Spleen (tissue), 11 donors: ENCODE measurements at regions not wholly inside any gene's neighbourhood (a gene's known extent, or its start where the extent isn't known, plus 50 kb on each side); places are given as distances from the start of the nearest gene placed in this dataset.

ENCODE experiments used
- DNase-seq: peaks from one replicate; pipeline ENCODE4 v3.0.0-alpha.2; 2020
- H3K27ac ChIP-seq, 8 donors: fragments of 200-600 bp; sonication (generic) in 7 of 8; 1 replicate in 4 of 8; 2 replicates in 4 of 8; pipeline versions ENCODE4 v1.5.0 to v1.8.0; 2016 to 2021; ENCODE audit warnings: inconsistent platforms in 4 of 8, mild to moderate bottlenecking in 4 of 8, moderate library complexity in 1 of 8
- H3K27me3 ChIP-seq, 7 donors: fragments of 200-600 bp; sonication (generic) in 6 of 7; replicated peaks in 1 of 7; 1 replicate in 4 of 7; 2 replicates in 3 of 7; pipeline versions ENCODE4 v1.5.0 to v1.8.0; 2016 to 2021; ENCODE audit warnings: inconsistent platforms in 3 of 7, mild to moderate bottlenecking in 1 of 7
- H3K36me3 ChIP-seq, 6 donors: fragments of 200-600 bp; sonication (generic) in 5 of 6; 1 replicate in 4 of 6; 2 replicates in 2 of 6; pipeline versions ENCODE4 v1.5.0 to v1.8.0; 2016 to 2021; ENCODE audit warnings: inconsistent platforms in 2 of 6
- H3K4me1 ChIP-seq, 6 donors: fragments of 200-600 bp; sonication (generic) in 5 of 6; 1 replicate in 3 of 6; 2 replicates in 3 of 6; pipeline versions ENCODE4 v1.5.0 to v1.8.0; 2016 to 2021; ENCODE audit warnings: inconsistent platforms in 3 of 6
- H3K4me3 ChIP-seq, 8 donors: fragments of 200-600 bp; sonication (generic) in 7 of 8; 1 replicate in 4 of 8; 2 replicates in 4 of 8; pipeline versions ENCODE4 v1.5.0 to v1.8.0; 2016 to 2021; ENCODE audit warnings: inconsistent platforms in 4 of 8, mild to moderate bottlenecking in 4 of 8, moderate library complexity in 2 of 8
- H3K9me3 ChIP-seq, 8 donors: fragments of 200-600 bp; sonication (generic) in 7 of 8; 1 replicate in 4 of 8; 2 replicates in 4 of 8; pipeline versions ENCODE4 v1.5.0 to v1.8.0; 2016 to 2021; ENCODE audit warnings: inconsistent platforms in 4 of 8
- POLR2A ChIP-seq, 3 donors: fragments of 450-650 bp; IDR thresholded peaks; one replicate each; pipeline ENCODE4 v1.5.1; 2017; ENCODE audit warnings: antibody characterized with exemption in 3 of 3, mild to moderate bottlenecking in 1 of 3
- POLR2AphosphoS5 ChIP-seq, 3 donors: sonication (generic); formaldehyde crosslinking; IDR thresholded peaks; one replicate each; pipeline ENCODE4 v1.5.1; 2017; ENCODE audit warnings: antibody characterized with exemption in 3 of 3
- WGBS, 5 donors: extraction: QIAGEN DNeasy Blood & Tissue Kit in 3 of 5; methylation state at CpG; one replicate each; pipeline versions ENCODE4 v1.1.5 to v1.1.7; 2013 to 2018; 5-methylcytosine and 5-hydroxymethylcytosine counted together
- intact Hi-C: fragments of 100-400 bp; cut with DNase I; formaldehyde crosslinking; loops from one replicate; pipeline ENCODE4 v1.15.0; 2023; ENCODE audit warnings: low total_unique reads
- TF ChIP-seq, protein P1 (sequence below), 11 experiments: fragments of 200-600 bp in 7 of 11; fragments of 450-650 bp in 4 of 11; sonication (generic) in 4 of 11; IDR thresholded peaks in 8 of 11; conservative IDR thresholded peaks in 3 of 11; 1 replicate in 7 of 11; 2 replicates in 4 of 11; pipeline versions ENCODE4 v1.4.0 to v1.8.0; 2016 to 2021; ENCODE audit warnings: antibody characterized with exemption in 11 of 11, inconsistent platforms in 4 of 11, mild to moderate bottlenecking in 1 of 11
- donor health status: healthy with polysubstance abuse.
- donor health status: DM: no; HTN: no; CAD: no; lungs with moderate emphysema.
- donor health status: DM: no; HTN: no; CAD: no.
- donor health status: Bipolar disorder and iron deficiency.
- donor health status: healthy.
- donor health status: DM: no; HTN: no; CAD: no.
- donor health status: DM: yes; HTN: yes; CAD: no.

DNA sequence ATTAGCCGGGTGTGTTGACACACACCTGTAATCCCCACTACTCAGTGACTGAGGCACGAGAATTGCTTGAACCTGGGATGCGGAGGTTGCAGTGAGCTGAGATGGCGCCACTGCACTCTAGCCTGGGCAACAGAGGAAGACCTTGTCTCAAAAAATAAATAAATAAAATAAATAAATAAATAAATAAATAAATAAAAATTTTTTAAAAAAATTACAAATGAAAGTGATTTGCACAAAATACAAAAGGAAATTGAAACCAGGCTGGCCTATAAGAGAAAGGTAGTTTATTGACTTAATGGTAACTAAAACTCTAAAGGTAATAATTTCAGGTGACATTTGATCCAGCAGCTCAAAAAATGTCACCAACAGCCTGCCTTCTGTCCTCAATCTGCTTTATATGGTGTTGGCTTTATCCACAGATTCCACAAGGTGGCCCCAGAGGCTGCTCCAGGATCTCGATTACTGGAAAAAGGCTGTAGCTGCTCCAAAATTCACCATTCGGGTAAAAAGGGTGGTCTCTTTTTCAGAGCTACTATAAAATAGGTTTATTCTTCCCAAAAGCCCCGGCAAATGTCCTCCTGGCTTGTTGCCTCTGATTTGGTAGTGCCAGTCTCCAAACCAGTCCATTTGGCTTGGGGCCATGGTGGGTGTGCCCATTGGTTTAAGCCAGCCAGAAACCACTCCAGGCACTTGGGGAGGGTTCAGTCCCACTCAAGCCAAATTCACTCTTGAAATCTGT is 61.4 kb upstream of the TRIM2 start:
- intact Hi-C loops: loop anchor here (2.0 kb wide), 1 partner anchor 176 kb away; no protein-coding TSS in a partner anchor
- WGBS, 5 donors: 50 to 55% (median 52%) methylated on average over 7 of the region's 7 CpGs
- no peaks in the 10 kb centered on the region for H3K36me3 ChIP-seq

DNA sequence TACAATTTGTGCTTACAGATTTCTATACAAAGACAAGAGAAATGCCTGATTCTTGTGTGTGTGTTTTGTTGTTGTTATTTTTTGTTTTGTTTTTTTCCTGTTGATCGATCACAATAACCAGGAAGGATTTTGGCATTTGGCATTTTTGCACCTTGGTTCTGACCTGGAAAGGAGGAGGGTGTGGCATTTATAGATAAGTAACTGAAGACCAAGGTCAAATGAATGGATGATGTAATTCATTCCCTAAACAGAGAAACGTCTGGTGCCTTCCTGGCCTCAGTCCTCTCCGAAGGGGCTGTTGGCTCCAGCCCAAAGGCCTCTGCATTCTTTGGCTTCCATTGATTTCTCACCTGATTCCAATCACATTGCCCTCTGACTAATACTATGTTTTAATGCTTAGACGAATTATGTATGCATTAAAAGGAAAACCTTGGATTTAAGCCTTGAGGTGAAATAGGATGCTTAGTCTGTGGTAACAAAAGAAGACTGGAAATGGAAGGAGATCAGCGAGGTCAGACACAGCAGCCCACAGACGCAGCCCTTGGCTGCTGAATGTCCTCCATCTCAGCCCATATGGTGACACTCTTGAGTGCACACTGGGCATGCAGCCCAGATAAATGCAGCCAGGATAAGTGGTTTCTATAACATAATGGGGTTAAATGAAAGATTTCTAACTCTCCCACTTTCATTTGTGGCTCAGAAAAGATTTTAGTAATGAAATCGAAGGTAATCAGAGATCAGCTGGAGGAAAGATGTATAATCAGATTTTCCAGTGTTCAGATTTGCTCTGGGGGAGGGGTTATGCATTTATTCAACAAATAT is 60.5 kb upstream of the TRIM2 start:
- intact Hi-C loops: loop anchor here (2.0 kb wide), 1 partner anchor 175 kb away; no protein-coding TSS in a partner anchor
- no peak for DNase-seq
- 35 to 55% (median 37%) methylated on average over 7 of the region's 7 CpGs for WGBS, 5 donors
- peaks cover 0 to 5% (median 0%) of the 10 kb centered on the region in 7 donors for H3K27me3 ChIP-seq
- no peaks in the 10 kb centered on the region for H3K36me3 ChIP-seq
- peaks cover 0 to 24% (median 13%) of the 10 kb centered on the region in 6 donors for H3K4me1 ChIP-seq
- H3K9me3 ChIP-seq: no peaks in the 10 kb centered on the region
- no peak for TF ChIP-seq POLR2A (IDR thresholded peaks at IDR 0.05)
- TF ChIP-seq, protein P1, sequence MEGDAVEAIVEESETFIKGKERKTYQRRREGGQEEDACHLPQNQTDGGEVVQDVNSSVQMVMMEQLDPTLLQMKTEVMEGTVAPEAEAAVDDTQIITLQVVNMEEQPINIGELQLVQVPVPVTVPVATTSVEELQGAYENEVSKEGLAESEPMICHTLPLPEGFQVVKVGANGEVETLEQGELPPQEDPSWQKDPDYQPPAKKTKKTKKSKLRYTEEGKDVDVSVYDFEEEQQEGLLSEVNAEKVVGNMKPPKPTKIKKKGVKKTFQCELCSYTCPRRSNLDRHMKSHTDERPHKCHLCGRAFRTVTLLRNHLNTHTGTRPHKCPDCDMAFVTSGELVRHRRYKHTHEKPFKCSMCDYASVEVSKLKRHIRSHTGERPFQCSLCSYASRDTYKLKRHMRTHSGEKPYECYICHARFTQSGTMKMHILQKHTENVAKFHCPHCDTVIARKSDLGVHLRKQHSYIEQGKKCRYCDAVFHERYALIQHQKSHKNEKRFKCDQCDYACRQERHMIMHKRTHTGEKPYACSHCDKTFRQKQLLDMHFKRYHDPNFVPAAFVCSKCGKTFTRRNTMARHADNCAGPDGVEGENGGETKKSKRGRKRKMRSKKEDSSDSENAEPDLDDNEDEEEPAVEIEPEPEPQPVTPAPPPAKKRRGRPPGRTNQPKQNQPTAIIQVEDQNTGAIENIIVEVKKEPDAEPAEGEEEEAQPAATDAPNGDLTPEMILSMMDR (IDR thresholded peaks at IDR 0.05 in 8 of 11, conservative IDR thresholded peaks at IDR 0.05 in 3 of 11): no peak
- TF ChIP-seq POLR2AphosphoS5 (IDR thresholded peaks at IDR 0.05): no peak
- H3K4me3 ChIP-seq: no peak overlapping the region
- H3K27ac ChIP-seq: peak overlapping the region in 7 of 8 donors; percentile 21 to 71 (median 55)

More for the DNA sequence above, 61.4 kb upstream of the TRIM2 start:
- TF ChIP-seq POLR2AphosphoS5 (IDR thresholded peaks at IDR 0.05): no peak
- TF ChIP-seq POLR2A (IDR thresholded peaks at IDR 0.05): no peak
- TF ChIP-seq, protein P1 (IDR thresholded peaks at IDR 0.05 in 8 of 11, conservative IDR thresholded peaks at IDR 0.05 in 3 of 11): peak; percentile 7 to 76 (median 64)
- Histone ChIP-seq H3K9me3 (no peaks in the 10 kb centered on the region), H3K27me3 (peaks cover 0 to 10% (median 0%) of the 10 kb centered on the region in 7 donors), H3K27ac (peak overlapping the region in 7 of 8 donors; percentile 21 to 71 (median 55)), H3K4me1 (peaks cover 0 to 29% (median 14%) of the 10 kb centered on the region in 6 donors), H3K4me3 (peak overlapping the region in 1 of 8 donors; percentile 4)
- DNase-seq: no peak

DNA sequence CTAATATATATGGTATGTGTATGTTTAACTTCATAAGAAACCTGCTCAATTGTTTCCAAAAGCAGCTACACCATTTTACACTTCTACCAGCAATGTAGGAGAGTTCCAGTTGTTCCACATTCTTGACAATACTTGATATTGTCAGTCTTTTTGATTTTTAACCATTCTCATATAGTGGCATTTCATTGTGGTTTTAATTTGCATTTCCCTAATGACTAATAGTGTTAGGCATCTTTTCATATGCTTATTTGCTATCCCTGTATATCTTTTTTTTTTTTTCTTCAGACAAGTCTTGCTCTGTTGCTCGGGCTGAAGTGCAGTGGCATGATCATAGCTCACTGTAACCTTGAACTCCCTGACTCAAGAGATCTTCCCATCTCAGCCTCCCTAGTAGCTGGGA is 58.2 kb upstream of the TRIM2 start:
- H3K4me1 ChIP-seq: peaks cover 0 to 19% (median 12%) of the 10 kb centered on the region in 6 donors
- H3K27me3 ChIP-seq: no peaks in the 10 kb centered on the region
- no peak for DNase-seq
- WGBS, 5 donors: 77 to 96% (median 80%) methylated on average over 1 of the region's 1 CpG
- intact Hi-C loops: no loop called here
- no peaks in the 10 kb centered on the region for H3K36me3 ChIP-seq
- H3K9me3 ChIP-seq: no peaks in the 10 kb centered on the region
- TF ChIP-seq POLR2AphosphoS5 (IDR thresholded peaks at IDR 0.05): no peak
- TF ChIP-seq, protein P1 (IDR thresholded peaks at IDR 0.05 in 8 of 11, conservative IDR thresholded peaks at IDR 0.05 in 3 of 11): no peak
- no peak for TF ChIP-seq POLR2A (IDR thresholded peaks at IDR 0.05)
- H3K27ac ChIP-seq: no peak overlapping the region
- no peak overlapping the region for H3K4me3 ChIP-seq
